K562 (cell line): ENCODE measurements at regions not wholly inside any gene's neighbourhood (a gene's known extent, or its start where the extent isn't known, plus 50 kb on each side); places are given as distances from the start of the nearest gene placed in this dataset.

Source experiments
- ATAC-seq: fragments of 200-7000 bp; cut with Tn5 transposase; 3 replicates; pipeline ENCODE4 v1.9.1; 2020; ENCODE audit warnings: moderate library complexity
- BruUV-seq: library from RNA; stranded (reverse); fragments of 400-500 nt; replicated peaks from 2 replicates; lab custom pipeline; 2021; lab: Mats Ljungman, UMichigan
- CTCF ChIA-PET: fragments of 300-600 bp; formaldehyde crosslinking; extraction: SDS; loops from one replicate; lab custom pipeline; 2021; ENCODE audit warnings: low intra/inter-chr PET ratio; lab: Yijun Ruan, JAX
- POLR2A ChIA-PET: fragments of 300-600, 350-650 bp; sonication (Branson Sonifier 250); formaldehyde crosslinking; extraction: SDS; loops from one replicate; lab custom pipeline; 2021; ENCODE audit warnings: antibody characterized with exemption, inconsistent platforms; lab: Yijun Ruan, JAX
- DNase-seq, 4 experiments: peaks; one replicate each; pipeline versions ENCODE4 v3.0.0 to v3.0.0-alpha.2; 2011 to 2018; ENCODE audit warnings: low spot score in 3 of 4, mixed read lengths in 3 of 4; ENCODE audit errors: extremely low read depth in 1 of 4
- FAIRE-seq: peaks from 2 replicates; lab custom pipeline; 2011; peaks lifted over from hg19 to GRCh38; lab: Jason Lieb, UNC
- H2AFZ ChIP-seq: 2 replicates; pipeline ENCODE4 v1.6.0; 2011; ENCODE audit warnings: low read depth, low read length, control low read depth, inconsistent platforms
- H3K27ac ChIP-seq: fragments of 200-600 bp; 3 replicates; pipeline ENCODE4 v1.8.0; 2011; ENCODE audit warnings: low read depth, mild to moderate bottlenecking, control low read depth, inconsistent platforms, low read length, moderate library complexity, mixed read lengths; ENCODE audit errors: extremely low read depth
- H3K27me3 ChIP-seq, 2 experiments: fragments of 300-600 bp in 1 of 2; 2 replicates in 1 of 2; 3 replicates in 1 of 2; pipeline versions ENCODE4 v1.6.0 to v1.8.0; 2011; ENCODE audit warnings: inconsistent platforms in 2 of 2, low read length in 2 of 2, mild to moderate bottlenecking in 1 of 2, mixed read lengths in 1 of 2, moderate library complexity in 1 of 2; ENCODE audit not compliant: control insufficient read depth in 2 of 2, insufficient read depth in 2 of 2
- H3K36me3 ChIP-seq: fragments of 300-600 bp; 3 replicates; pipeline ENCODE4 v1.8.0; 2011; ENCODE audit warnings: mild to moderate bottlenecking, low read length, inconsistent platforms; ENCODE audit not compliant: control insufficient read depth, insufficient read depth
- H3K4me1 ChIP-seq, 2 experiments: fragments of 200-600 bp in 1 of 2; replicated peaks in 1 of 2; 2 replicates in 1 of 2; 3 replicates in 1 of 2; pipeline versions ENCODE4 v1.5.1 to v1.8.0; 2011; ENCODE audit warnings: inconsistent platforms in 2 of 2, low read length in 2 of 2, mild to moderate bottlenecking in 1 of 2, mixed read lengths in 1 of 2, moderate library complexity in 1 of 2; ENCODE audit not compliant: control insufficient read depth in 2 of 2, insufficient read depth in 2 of 2
- H3K4me2 ChIP-seq: 2 replicates; pipeline ENCODE4 v1.6.1; 2011; ENCODE audit warnings: low read length, control low read depth, inconsistent platforms, mixed read lengths; ENCODE audit not compliant: insufficient read depth
- H3K4me3 ChIP-seq: fragments of 200-600 bp; sonication (generic), shearing (Covaris generic); 2 replicates; pipeline ENCODE4 v1.5.1; 2016; ENCODE audit warnings: control low read depth, inconsistent platforms
- H3K79me2 ChIP-seq: fragments of 200-600 bp; 3 replicates; pipeline ENCODE4 v1.8.0; 2011; ENCODE audit warnings: low read length, inconsistent platforms; ENCODE audit not compliant: control insufficient read depth, insufficient read depth
- H3K9ac ChIP-seq, 2 experiments: 2 replicates each; pipeline versions ENCODE4 v1.6.0 to v1.6.1; 2011; ENCODE audit warnings: low read depth in 2 of 2, low read length in 2 of 2, control low read depth in 1 of 2, inconsistent platforms in 1 of 2, mild to moderate bottlenecking in 1 of 2, mixed read lengths in 1 of 2; ENCODE audit not compliant: insufficient read depth in 1 of 2
- H3K9me1 ChIP-seq: one replicate; pipeline ENCODE4 v1.6.0; 2011; ENCODE audit warnings: inconsistent platforms, mild to moderate bottlenecking, low read length, moderate library complexity; ENCODE audit not compliant: control insufficient read depth, insufficient read depth
- H3K9me3 ChIP-seq: replicated peaks from 2 replicates; pipeline ENCODE4 v1.5.1; 2011; ENCODE audit warnings: low read depth, low read length, inconsistent platforms; ENCODE audit not compliant: control insufficient read depth, insufficient read depth
- H4K20me1 ChIP-seq: replicated peaks from 2 replicates; pipeline ENCODE4 v1.6.1; 2011; ENCODE audit warnings: low read length, inconsistent platforms, mixed read lengths; ENCODE audit not compliant: control insufficient read depth, insufficient read depth
- BRCA1 ChIP-seq, 2 experiments: fragments of 450-650 bp in 1 of 2; sonication (generic) in 1 of 2; formaldehyde crosslinking in 1 of 2; IDR thresholded peaks; 2 replicates each; pipeline versions ENCODE4 v1.5.0 to v1.6.1; 2017 to 2020; ENCODE audit warnings: mild to moderate bottlenecking in 1 of 2, missing genetic modification reagents in 1 of 2
- CSDE1 ChIP-seq, 2 experiments: fragments of 450-650 bp; IDR thresholded peaks; 2 replicates each; pipeline ENCODE4 v1.6.1; 2016; ENCODE audit warnings: mild to moderate bottlenecking in 1 of 2
- EHMT2 ChIP-seq: fragments of 450-650 bp; IDR thresholded peaks from 2 replicates; pipeline ENCODE4 v1.6.1; 2018; ENCODE audit warnings: antibody characterized with exemption
- ELF1 ChIP-seq: fragments of 200-800 bp; sonication (Bioruptor generic); IDR thresholded peaks from 2 replicates; pipeline ENCODE4 v1.6.1; 2016; ENCODE audit warnings: missing genetic modification characterization, missing compliant biosample characterization
- HDAC3 ChIP-seq: fragments of 450-650 bp; IDR thresholded peaks from 2 replicates; pipeline ENCODE4 v1.6.1; 2018; ENCODE audit warnings: borderline replicate concordance, mild to moderate bottlenecking, moderate library complexity; ENCODE audit not compliant: partially characterized antibody
- JUND ChIP-seq, 2 experiments: IDR thresholded peaks; 2 replicates in 1 of 2; 3 replicates in 1 of 2; pipeline ENCODE4 v1.6.1; 2011; ENCODE audit warnings: borderline replicate concordance in 2 of 2, low read depth in 2 of 2, low read length in 2 of 2, improper control_type of control experiment in 1 of 2, missing biosample characterization in 1 of 2, missing genetic modification characterization in 1 of 2, missing genetic modification reagents in 1 of 2
- NFIC ChIP-seq: fragments of 450-650 bp; IDR thresholded peaks from 2 replicates; pipeline ENCODE4 v1.6.1; 2017; ENCODE audit warnings: mild to moderate bottlenecking, inconsistent platforms
- PML ChIP-seq: IDR thresholded peaks from 2 replicates; pipeline ENCODE4 v1.6.1; 2012; ENCODE audit warnings: low read length, inconsistent platforms
- PURB ChIP-seq: sonication (generic); formaldehyde crosslinking; IDR thresholded peaks from 2 replicates; pipeline ENCODE4 v1.9.0; 2021; ENCODE audit warnings: low read depth, mild to moderate bottlenecking, missing genetic modification reagents
- TCF7L2 ChIP-seq: fragments of 150-350 bp; IDR thresholded peaks from 2 replicates; pipeline ENCODE4 v1.6.1; 2016; ENCODE audit warnings: low read depth, mild to moderate bottlenecking, low read length, moderate library complexity
- TRIM24 ChIP-seq, 2 experiments: fragments of 450-650 bp; IDR thresholded peaks; 2 replicates each; pipeline ENCODE4 v1.6.1; 2016
- ZNF212 ChIP-seq: fragments of 450-650 bp; formaldehyde crosslinking; IDR thresholded peaks from 2 replicates; pipeline ENCODE4 v1.4.0; 2020; ENCODE audit warnings: mild to moderate bottlenecking
- ZNF384 ChIP-seq: IDR thresholded peaks from 2 replicates; pipeline ENCODE4 v1.6.1; 2012; ENCODE audit warnings: low read depth, low read length, improper control_type of control experiment
- WGBS: fragments of 100-300 bp; shearing (Covaris generic); methylation state at CpG from one replicate; pipeline ENCODE4 v1.1.6; 2016; ENCODE audit warnings: low coverage, mixed read lengths; ENCODE audit not compliant: insufficient coverage; ENCODE audit errors: missing lambda C conversion rate; 5-methylcytosine and 5-hydroxymethylcytosine counted together
- in situ Hi-C: fragments of 300-500 bp; cut with MboI; formaldehyde crosslinking; loops from 4 replicates; pipeline ENCODE4 v1.15.0; 2018; ENCODE audit warnings: inconsistent platforms, mixed read lengths
- intact Hi-C: fragments of 100-400 bp; cut with micrococcal nuclease; formaldehyde crosslinking; loops from 2 replicates; pipeline ENCODE4 v1.14.2; 2022
- TF ChIP-seq, protein P1 (sequence below): fragments of 450-650 bp; IDR thresholded peaks from 2 replicates; pipeline ENCODE4 v1.6.1; 2016; ENCODE audit warnings: low read depth, mild to moderate bottlenecking, moderate library complexity
- TF ChIP-seq, protein P2 (sequence below), 3 experiments: fragments of 200-800 bp in 1 of 3; fragments of 250-450 bp in 1 of 3; fragments of 450-650 bp in 1 of 3; sonication (Bioruptor Pico) in 1 of 3; sonication (Bioruptor generic) in 1 of 3; formaldehyde crosslinking in 1 of 3; IDR thresholded peaks; 2 replicates each; pipeline versions ENCODE4 v1.6.1 to v1.8.0; 2016 to 2022; ENCODE audit warnings: mild to moderate bottlenecking in 2 of 3, missing genetic modification characterization in 2 of 3, missing compliant biosample characterization in 1 of 3, moderate library complexity in 1 of 3

DNA sequence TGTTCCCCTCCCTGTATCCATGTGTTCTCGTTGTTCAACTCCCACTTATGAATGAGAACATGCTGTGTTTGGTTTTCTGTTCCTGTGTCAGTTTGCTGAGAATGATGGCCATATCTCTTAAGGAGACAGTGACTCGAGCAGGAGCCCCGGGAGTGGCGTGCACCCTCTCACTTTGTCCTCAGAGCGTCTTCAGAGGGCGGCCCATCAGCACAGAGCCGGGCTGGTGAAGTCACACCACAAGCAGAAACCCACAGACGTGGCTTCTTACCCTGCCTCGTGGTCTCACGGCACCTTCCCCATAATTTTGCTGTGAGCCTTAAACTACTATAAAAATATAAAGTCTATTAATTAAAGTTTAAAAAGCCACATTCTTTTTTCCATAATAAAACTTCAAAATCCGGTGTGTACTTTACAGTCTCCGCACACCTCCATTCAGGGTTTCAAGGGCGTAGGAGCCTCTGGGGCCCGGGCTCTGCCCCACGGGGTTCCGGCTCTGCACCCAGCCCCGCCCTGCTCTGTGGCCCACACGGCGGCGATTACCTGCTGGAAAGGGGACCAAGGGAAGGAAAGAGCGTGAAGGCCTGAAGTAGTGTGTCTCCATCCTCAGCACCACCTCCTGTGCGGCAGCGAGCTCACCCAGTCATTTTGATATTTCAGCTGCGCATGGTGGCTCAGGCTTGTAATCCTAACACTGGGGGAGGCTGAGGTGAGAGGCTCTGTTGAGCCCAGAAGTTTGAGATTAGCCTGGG, 101.3 kb upstream of the SOX1 start (continued):
- TF ChIP-seq, protein P1, sequence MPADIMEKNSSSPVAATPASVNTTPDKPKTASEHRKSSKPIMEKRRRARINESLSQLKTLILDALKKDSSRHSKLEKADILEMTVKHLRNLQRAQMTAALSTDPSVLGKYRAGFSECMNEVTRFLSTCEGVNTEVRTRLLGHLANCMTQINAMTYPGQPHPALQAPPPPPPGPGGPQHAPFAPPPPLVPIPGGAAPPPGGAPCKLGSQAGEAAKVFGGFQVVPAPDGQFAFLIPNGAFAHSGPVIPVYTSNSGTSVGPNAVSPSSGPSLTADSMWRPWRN, result no peak
- no peak for TF ChIP-seq PURB (CRISPR knock-in tag)

DNA sequence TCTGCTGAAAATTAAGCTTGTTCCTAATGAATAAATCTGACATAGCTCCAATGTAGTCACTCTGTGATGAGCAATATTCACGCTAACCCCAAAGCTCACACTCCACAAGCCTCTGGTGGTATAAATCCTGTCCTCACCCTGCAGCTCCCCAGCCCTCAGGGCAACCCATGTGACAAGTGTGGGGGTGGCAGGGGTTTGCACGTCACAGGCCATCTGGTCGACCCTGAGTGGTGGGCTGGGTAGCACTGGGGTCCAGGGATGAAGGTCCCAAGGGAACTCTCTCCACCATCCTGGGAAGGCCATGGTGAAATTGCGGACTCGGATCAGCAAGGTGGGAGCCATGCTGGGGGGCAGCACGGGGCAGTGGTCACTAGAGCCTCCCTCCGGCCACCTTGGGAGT, 100.0 kb upstream of the SOX1 start:
- Histone ChIP-seq H3K27ac (no peak overlapping the region), H3K4me2 (no peak overlapping the region), H3K4me1 (no peaks in the 10 kb centered on the region), H3K27me3 (peaks cover 0 to 42% of the 10 kb centered on the region in 2 experiments; a peak in 2 of 5 replicates), H3K9me1 (no peaks in the 10 kb centered on the region), H3K36me3 (no peaks in the 10 kb centered on the region), H3K4me3 (no peak overlapping the region), H4K20me1 (no peaks in the 10 kb centered on the region), H2AFZ (no peak overlapping the region), H3K9me3 (no peaks in the 10 kb centered on the region), H3K9ac (no peak overlapping the region), H3K79me2 (no peaks in the 10 kb centered on the region)
- intact Hi-C loops (no loop called here), in situ Hi-C loops (no loop called here)
- ChIA-PET CTCF (interaction anchor here (0.7 kb wide), 1 partner anchor 1392 kb away, joined by 3 read pairs; no protein-coding TSS in a partner anchor), POLR2A (interaction anchor here (0.7 kb wide), 1 partner anchor 767 kb away, joined by 4 read pairs; no protein-coding TSS in a partner anchor)
- no peak for ATAC-seq
- no TSS peak for BruUV-seq
- DNase-seq, result no peak
- no peak for FAIRE-seq
- WGBS, result 1% methylated on average over 7 of the region's 7 CpGs
- TF ChIP-seq JUND (IDR thresholded peaks at IDR 0.05; ENCODE audit: borderline replicate concordance, low read depth, low read length) (no peak), JUND (tag; IDR thresholded peaks at IDR 0.05; ENCODE audit: borderline replicate concordance, low read depth, low read length) (no peak), ZNF212 (CRISPR knock-in tag) (no peak), NFIC (no peak), PML (no peak), TCF7L2 (no peak), ZNF384 (no peak), EHMT2 (no peak), ELF1 (tag) (no peak), CSDE1 (IDR thresholded peaks at IDR 0.05) (no peak), BRCA1 (IDR thresholded peaks at IDR 0.05) (no peak), BRCA1 (CRISPR knock-in tag; IDR thresholded peaks at IDR 0.05) (no peak), HDAC3 (no peak), TRIM24 (IDR thresholded peaks at IDR 0.05) (no peak)
- TF ChIP-seq, protein P2, sequence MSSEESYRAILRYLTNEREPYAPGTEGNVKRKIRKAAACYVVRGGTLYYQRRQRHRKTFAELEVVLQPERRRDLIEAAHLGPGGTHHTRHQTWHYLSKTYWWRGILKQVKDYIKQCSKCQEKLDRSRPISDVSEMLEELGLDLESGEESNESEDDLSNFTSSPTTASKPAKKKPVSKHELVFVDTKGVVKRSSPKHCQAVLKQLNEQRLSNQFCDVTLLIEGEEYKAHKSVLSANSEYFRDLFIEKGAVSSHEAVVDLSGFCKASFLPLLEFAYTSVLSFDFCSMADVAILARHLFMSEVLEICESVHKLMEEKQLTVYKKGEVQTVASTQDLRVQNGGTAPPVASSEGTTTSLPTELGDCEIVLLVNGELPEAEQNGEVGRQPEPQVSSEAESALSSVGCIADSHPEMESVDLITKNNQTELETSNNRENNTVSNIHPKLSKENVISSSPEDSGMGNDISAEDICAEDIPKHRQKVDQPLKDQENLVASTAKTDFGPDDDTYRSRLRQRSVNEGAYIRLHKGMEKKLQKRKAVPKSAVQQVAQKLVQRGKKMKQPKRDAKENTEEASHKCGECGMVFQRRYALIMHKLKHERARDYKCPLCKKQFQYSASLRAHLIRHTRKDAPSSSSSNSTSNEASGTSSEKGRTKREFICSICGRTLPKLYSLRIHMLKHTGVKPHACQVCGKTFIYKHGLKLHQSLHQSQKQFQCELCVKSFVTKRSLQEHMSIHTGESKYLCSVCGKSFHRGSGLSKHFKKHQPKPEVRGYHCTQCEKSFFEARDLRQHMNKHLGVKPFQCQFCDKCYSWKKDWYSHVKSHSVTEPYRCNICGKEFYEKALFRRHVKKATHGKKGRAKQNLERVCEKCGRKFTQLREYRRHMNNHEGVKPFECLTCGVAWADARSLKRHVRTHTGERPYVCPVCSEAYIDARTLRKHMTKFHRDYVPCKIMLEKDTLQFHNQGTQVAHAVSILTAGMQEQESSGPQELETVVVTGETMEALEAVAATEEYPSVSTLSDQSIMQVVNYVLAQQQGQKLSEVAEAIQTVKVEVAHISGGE (CRISPR knock-in tag; IDR thresholded peaks at IDR 0.05), result no peak
